GM21447 (cell line): ENCODE measurements at regions not wholly inside any gene's neighbourhood (a gene's known extent, or its start where the extent isn't known, plus 50 kb on each side); places are given as distances from the start of the nearest gene placed in this dataset.
"Not testable (repeated sequence)": the region's sequence is repeated elsewhere in the genome, so short reads cannot be mapped to it uniquely, and the experiment has no call there.

Experiments used
- ATAC-seq: cut with Tn5 transposase; IDR thresholded peaks from one replicate; pipeline ENCODE4 v1.9.1; 2021; ENCODE audit not compliant: unreplicated experiment

- no peak for ATAC-seq
Measured at GRCh38 chr2:72078773-72079172, 68.9 kb downstream of the CYP26B1 start.

- ATAC-seq = no peak
Measured at GRCh38 chr2:72077702-72078169, 69.9 kb downstream of the CYP26B1 start.

GRCh38 chr2:72073373-72073772, 74.3 kb downstream of the CYP26B1 start:
- ATAC-seq = not testable (repeated sequence)

GRCh38 chr2:72064197-72064596, 83.5 kb downstream of the CYP26B1 start:
- not testable (repeated sequence) for ATAC-seq

- no peak for ATAC-seq
Measured at GRCh38 chr2:72062336-72062735, 85.3 kb downstream of the CYP26B1 start.

- no peak for ATAC-seq
Measured at GRCh38 chr2:72057308-72057707, 90.4 kb downstream of the CYP26B1 start.

- ATAC-seq = no peak
Measured at GRCh38 chr2:72051971-72052505, 95.6 kb downstream of the CYP26B1 start.

GRCh38 chr2:72051204-72051603, 96.5 kb downstream of the CYP26B1 start:
- ATAC-seq = no peak

- ATAC-seq = no peak
Measured at GRCh38 chr2:72050734-72051133, 96.9 kb downstream of the CYP26B1 start.

- ATAC-seq = no peak
Measured at GRCh38 chr2:72048881-72049477, 98.7 kb downstream of the CYP26B1 start.

- ATAC-seq = no peak
Measured at GRCh38 chr2:72043985-72044384, 103.7 kb downstream of the CYP26B1 start.

GRCh38 chr2:72041638-72042111, 106.0 kb downstream of the CYP26B1 start:
- no peak for ATAC-seq

GRCh38 chr2:72040629-72041571, 106.8 kb downstream of the CYP26B1 start:
- no peak for ATAC-seq

- ATAC-seq = no peak
Measured at GRCh38 chr2:72038524-72038923, 109.1 kb downstream of the CYP26B1 start.

GRCh38 chr2:72037261-72037666, 110.4 kb downstream of the CYP26B1 start:
- no peak for ATAC-seq

GRCh38 chr2:72036595-72036994, 111.1 kb downstream of the CYP26B1 start:
- no peak for ATAC-seq

GRCh38 chr2:72036173-72036545, 111.5 kb downstream of the CYP26B1 start:
- no peak for ATAC-seq

GRCh38 chr2:72035518-72036172, 112.0 kb downstream of the CYP26B1 start:
- ATAC-seq = no peak

GRCh38 chr2:72034353-72035095, 113.1 kb downstream of the CYP26B1 start:
- no peak for ATAC-seq

- no peak for ATAC-seq
Measured at GRCh38 chr2:72033636-72034035, 114.0 kb downstream of the CYP26B1 start.
